IPS-18a (cell line): ENCODE measurements at regions not wholly inside any gene's neighbourhood (a gene's known extent, or its start where the extent isn't known, plus 50 kb on each side); places are given as distances from the start of the nearest gene placed in this dataset.
"Not testable (repeated sequence)": the region's sequence is repeated elsewhere in the genome, so short reads cannot be mapped to it uniquely, and the experiment has no call there.

Source experiments
- H3K27ac ChIP-seq: one replicate; pipeline ENCODE4 v1.5.1; 2013; ENCODE audit warnings: low read length
- H3K27me3 ChIP-seq: one replicate; pipeline ENCODE4 v1.6.1; 2013; ENCODE audit warnings: mild to moderate bottlenecking, low read length; ENCODE audit not compliant: control insufficient read depth, insufficient read depth
- H3K36me3 ChIP-seq: one replicate; pipeline ENCODE4 v1.6.1; 2013; ENCODE audit warnings: low read depth, low read length; ENCODE audit not compliant: control insufficient read depth
- H3K4me1 ChIP-seq: one replicate; pipeline ENCODE4 v1.6.1; 2013; ENCODE audit warnings: low read depth, low read length; ENCODE audit not compliant: control insufficient read depth
- H3K4me3 ChIP-seq: one replicate; pipeline ENCODE4 v1.5.1; 2013; ENCODE audit warnings: low read length
- H3K9ac ChIP-seq: one replicate; pipeline ENCODE4 v1.6.1; 2013; ENCODE audit warnings: mild to moderate bottlenecking, low read length, moderate library complexity
- H3K9me3 ChIP-seq: one replicate; pipeline ENCODE4 v1.6.1; 2013; ENCODE audit warnings: low read depth, low read length; ENCODE audit not compliant: control insufficient read depth

DNA sequence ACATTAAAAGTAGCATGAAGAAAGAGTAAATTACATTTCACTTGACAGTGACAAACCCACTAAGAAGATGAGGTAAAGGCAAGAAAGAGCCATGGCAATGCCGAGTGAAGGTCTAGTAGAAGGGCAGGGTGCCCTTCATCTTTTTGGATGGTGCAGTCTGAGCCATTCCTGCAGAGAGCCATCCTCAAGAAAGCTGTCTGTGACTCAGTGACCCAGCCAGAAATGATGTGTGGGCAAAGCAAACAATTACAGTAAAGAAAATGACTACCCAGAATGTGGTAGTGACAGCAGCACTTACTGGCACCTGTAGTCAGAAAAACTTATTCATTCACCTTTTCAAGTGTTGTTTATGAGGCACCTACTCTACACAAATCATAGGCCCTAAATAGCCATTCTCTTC, 281.7 kb downstream of the DUSP6 start:
- Histone ChIP-seq H3K9ac (no peak overlapping the region), H3K4me1 (peaks cover 15% of the 10 kb centered on the region), H3K27me3 (no peaks in the 10 kb centered on the region), H3K27ac (no peak overlapping the region), H3K9me3 (no peaks in the 10 kb centered on the region), H3K36me3 (no peaks in the 10 kb centered on the region), H3K4me3 (no peak overlapping the region)

- Histone ChIP-seq H3K27ac (no peak overlapping the region), H3K27me3 (no peaks in the 10 kb centered on the region), H3K4me1 (peaks cover 15% of the 10 kb centered on the region), H3K36me3 (no peaks in the 10 kb centered on the region), H3K4me3 (no peak overlapping the region), H3K9me3 (no peaks in the 10 kb centered on the region), H3K9ac (no peak overlapping the region)
Observed at GRCh38 chr12:89069431-89069830, 282.9 kb downstream of the DUSP6 start.

- H3K36me3 ChIP-seq: no peaks in the 10 kb centered on the region
- H3K27ac ChIP-seq: no peak overlapping the region
- peaks cover 7% of the 10 kb centered on the region for H3K4me1 ChIP-seq
- no peaks in the 10 kb centered on the region for H3K9me3 ChIP-seq
- H3K4me3 ChIP-seq: no peak overlapping the region
- H3K9ac ChIP-seq: no peak overlapping the region
- no peaks in the 10 kb centered on the region for H3K27me3 ChIP-seq
Observed at GRCh38 chr12:89067421-89068187, 284.7 kb downstream of the DUSP6 start.

- no peak overlapping the region for H3K4me3 ChIP-seq
- H3K9me3 ChIP-seq: no peaks in the 10 kb centered on the region
- no peaks in the 10 kb centered on the region for H3K27me3 ChIP-seq
- H3K36me3 ChIP-seq: no peaks in the 10 kb centered on the region
- no peak overlapping the region for H3K9ac ChIP-seq
- H3K4me1 ChIP-seq: no peaks in the 10 kb centered on the region
- no peak overlapping the region for H3K27ac ChIP-seq
Observed at GRCh38 chr12:89064780-89065179, 287.5 kb downstream of the DUSP6 start.

DNA sequence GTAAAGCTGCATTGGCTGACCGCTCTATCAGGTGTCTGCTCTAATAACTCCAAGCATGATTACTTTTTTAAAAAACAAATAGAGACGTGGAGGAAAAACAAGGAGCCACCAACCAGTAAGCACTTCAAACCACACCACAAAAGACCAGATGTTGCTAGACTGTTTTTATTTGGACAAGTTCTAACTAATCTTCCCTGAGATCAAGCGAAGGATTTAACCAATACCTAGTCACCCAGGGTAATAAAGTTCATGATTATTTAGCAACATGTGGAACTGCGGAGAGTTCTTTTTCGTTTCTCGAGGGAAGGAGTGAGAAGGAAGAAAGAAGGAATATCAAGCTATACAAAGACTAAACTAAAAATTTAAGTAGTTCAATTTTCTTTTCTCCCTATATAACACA, 288.1 kb downstream of the DUSP6 start:
- H3K4me1 ChIP-seq: no peaks in the 10 kb centered on the region
- no peaks in the 10 kb centered on the region for H3K36me3 ChIP-seq
- H3K27ac ChIP-seq: no peak overlapping the region
- no peak overlapping the region for H3K9ac ChIP-seq
- no peaks in the 10 kb centered on the region for H3K27me3 ChIP-seq
- H3K9me3 ChIP-seq: no peaks in the 10 kb centered on the region
- H3K4me3 ChIP-seq: no peak overlapping the region

GRCh38 chr12:89062996-89063395, 289.3 kb downstream of the DUSP6 start:
- no peaks in the 10 kb centered on the region for H3K27me3 ChIP-seq
- no peaks in the 10 kb centered on the region for H3K9me3 ChIP-seq
- H3K36me3 ChIP-seq: no peaks in the 10 kb centered on the region
- H3K27ac ChIP-seq: no peak overlapping the region
- H3K9ac ChIP-seq: no peak overlapping the region
- H3K4me1 ChIP-seq: no peaks in the 10 kb centered on the region
- no peak overlapping the region for H3K4me3 ChIP-seq

DNA sequence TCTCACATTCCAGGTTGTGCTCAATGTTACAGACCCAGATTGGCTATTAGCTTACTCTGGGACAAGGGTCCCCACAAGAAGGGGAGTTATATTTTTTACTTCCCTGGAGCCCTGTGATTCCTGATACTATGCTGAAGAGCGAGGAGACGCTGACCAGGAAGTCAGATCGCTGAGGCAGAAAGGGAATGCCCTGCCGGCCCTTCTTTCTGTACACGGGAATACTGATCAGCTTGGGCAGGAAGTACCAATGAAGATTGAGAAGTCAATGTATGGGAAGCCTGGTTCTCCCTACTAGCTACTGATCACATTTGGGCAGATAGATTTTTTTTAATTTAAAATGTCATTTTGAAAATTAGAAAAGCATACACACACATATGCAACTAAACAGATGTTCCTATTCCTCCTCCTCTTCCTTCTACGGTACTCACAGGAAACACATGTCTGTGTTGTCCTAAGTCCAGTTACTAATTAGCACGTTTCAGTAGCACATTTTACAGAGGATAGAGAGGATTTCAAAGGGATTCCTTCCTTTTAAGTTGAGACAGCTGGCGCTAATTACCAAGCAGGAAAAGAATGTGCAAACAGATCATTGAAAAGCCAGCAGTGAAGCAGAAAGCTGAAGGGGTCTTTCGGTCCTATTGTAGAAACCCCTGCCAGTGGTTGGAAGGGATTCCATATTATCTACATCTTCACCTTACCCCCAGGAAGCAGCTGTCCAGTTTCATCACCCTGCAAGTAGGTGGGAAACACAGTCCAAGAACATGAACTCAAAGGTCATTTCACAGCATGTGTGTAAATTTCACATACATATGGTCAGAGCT, 292.4 kb downstream of the DUSP6 start:
- Histone ChIP-seq H3K27me3 (no peaks in the 10 kb centered on the region), H3K9me3 (no peaks in the 10 kb centered on the region), H3K36me3 (no peaks in the 10 kb centered on the region), H3K27ac (no peak overlapping the region), H3K9ac (no peak overlapping the region), H3K4me3 (no peak overlapping the region), H3K4me1 (no peaks in the 10 kb centered on the region)

DNA sequence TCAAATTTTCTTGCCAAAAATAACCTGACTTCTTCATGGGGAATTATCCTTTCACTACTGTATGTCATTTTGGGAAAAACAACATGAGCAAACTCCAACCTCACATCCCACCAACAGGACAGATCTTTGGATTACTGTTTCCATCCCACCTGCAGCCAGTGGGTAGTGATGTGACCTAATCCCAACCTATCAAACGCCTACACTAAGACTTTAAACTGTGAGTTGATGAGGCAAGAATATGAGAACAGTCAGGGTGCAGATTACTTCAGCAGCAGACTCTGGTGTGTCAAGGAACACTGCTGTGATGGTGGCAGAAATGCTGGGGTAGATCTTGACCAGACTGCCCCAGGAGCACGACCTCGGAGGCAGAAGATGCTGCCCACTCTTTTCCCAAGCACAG, 293.2 kb downstream of the DUSP6 start:
- Histone ChIP-seq H3K9ac (no peak overlapping the region), H3K4me3 (no peak overlapping the region), H3K27me3 (no peaks in the 10 kb centered on the region), H3K36me3 (no peaks in the 10 kb centered on the region), H3K9me3 (no peaks in the 10 kb centered on the region), H3K27ac (no peak overlapping the region), H3K4me1 (no peaks in the 10 kb centered on the region)

DNA sequence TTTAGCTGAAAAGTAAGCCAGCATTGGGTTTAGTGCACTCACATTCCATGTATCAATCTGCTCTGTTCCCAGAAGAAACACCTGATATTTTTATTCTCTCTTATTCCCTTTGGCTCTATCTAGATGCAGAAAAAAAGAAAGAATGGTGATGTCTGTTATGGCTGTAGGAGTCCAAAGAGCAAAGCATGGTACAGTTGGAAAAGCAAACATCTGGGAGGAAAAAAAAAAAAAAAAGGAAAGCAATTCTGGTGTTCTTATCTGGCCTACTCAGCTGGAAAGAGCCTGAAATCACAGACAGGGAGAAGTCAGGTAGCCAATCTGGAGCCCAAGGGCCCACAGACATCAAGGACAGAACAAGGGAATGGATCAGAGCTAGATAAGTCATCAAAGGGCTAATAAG, 293.9 kb downstream of the DUSP6 start:
- Histone ChIP-seq H3K27me3 (no peaks in the 10 kb centered on the region), H3K27ac (no peak overlapping the region), H3K4me1 (no peaks in the 10 kb centered on the region), H3K9me3 (no peaks in the 10 kb centered on the region), H3K36me3 (no peaks in the 10 kb centered on the region), H3K9ac (no peak overlapping the region), H3K4me3 (no peak overlapping the region)

- H3K36me3 ChIP-seq, H3K27me3 ChIP-seq, H3K27ac ChIP-seq, H3K4me3 ChIP-seq, H3K9ac ChIP-seq, H3K9me3 ChIP-seq, H3K4me1 ChIP-seq: not testable (repeated sequence)
Observed at GRCh38 chr12:89053817-89054216, 298.5 kb downstream of the DUSP6 start.

GRCh38 chr12:89051065-89051677, 301.1 kb downstream of the DUSP6 start:
- Histone ChIP-seq H3K4me1 (peaks cover 6% of the 10 kb centered on the region), H3K36me3 (no peaks in the 10 kb centered on the region), H3K27ac (no peak overlapping the region), H3K27me3 (no peaks in the 10 kb centered on the region), H3K9ac (no peak overlapping the region), H3K4me3 (no peak overlapping the region), H3K9me3 (no peaks in the 10 kb centered on the region)
